Prostate gland (tissue), 2 donors: ENCODE measurements at regions not wholly inside any gene's neighbourhood (a gene's known extent, or its start where the extent isn't known, plus 50 kb on each side); places are given as distances from the start of the nearest gene placed in this dataset.

Source experiments
- DNase-seq: peaks from one replicate; pipeline ENCODE4 v3.0.0-alpha.2; 2019; ENCODE audit warnings: low spot score
- H3K27ac ChIP-seq, 2 donors: fragments of 200-600 bp; sonication (generic); 2 replicates each; pipeline ENCODE4 v1.5.1; 2017 to 2019
- H3K27me3 ChIP-seq: fragments of 200-600 bp; sonication (generic); replicated peaks from 2 replicates; pipeline ENCODE4 v1.5.1; 2019; ENCODE audit not compliant: insufficient read depth
- H3K36me3 ChIP-seq, 2 donors: fragments of 200-600 bp; sonication (generic); 1 replicate in 1 of 2; 2 replicates in 1 of 2; pipeline versions ENCODE4 v1.5.1 to v1.8.1; 2017 to 2019
- H3K4me1 ChIP-seq: fragments of 200-600 bp; sonication (generic); replicated peaks from 2 replicates; pipeline ENCODE4 v1.5.1; 2019
- H3K4me3 ChIP-seq, 2 donors: fragments of 200-600 bp; sonication (generic); 2 replicates each; pipeline ENCODE4 v1.5.1; 2017 to 2019
- H3K9me3 ChIP-seq: fragments of 200-600 bp; sonication (generic); 2 replicates; pipeline ENCODE4 v1.5.1; 2017
- CTCF ChIP-seq, 4 experiments: fragments of 200-600 bp in 2 of 4; fragments of 450-650 bp in 2 of 4; sonication (generic) in 2 of 4; IDR thresholded peaks; 1 replicate in 3 of 4; 2 replicates in 1 of 4; pipeline ENCODE4 v1.5.1; 2016 to 2019; ENCODE audit warnings: antibody characterized with exemption in 4 of 4, mild to moderate bottlenecking in 2 of 4, moderate library complexity in 2 of 4
- POLR2A ChIP-seq: fragments of 450-650 bp; IDR thresholded peaks from one replicate; pipeline ENCODE4 v1.6.1; 2016; ENCODE audit warnings: antibody characterized with exemption, mild to moderate bottlenecking
- POLR2AphosphoS5 ChIP-seq: sonication (generic); formaldehyde crosslinking; IDR thresholded peaks from one replicate; pipeline ENCODE4 v1.6.1; 2017; ENCODE audit warnings: antibody characterized with exemption
- WGBS: methylation state at CpG from one replicate; pipeline ENCODE4 v1.1.5; 2018; 5-methylcytosine and 5-hydroxymethylcytosine counted together
- intact Hi-C: fragments of 100-400 bp; cut with DNase I; formaldehyde crosslinking; loops from one replicate; pipeline ENCODE4 v1.14.2; 2022

- no peak overlapping the region for H3K4me3 ChIP-seq
- no peaks in the 10 kb centered on the region for H3K27me3 ChIP-seq
- DNase-seq = no peak
- TF ChIP-seq POLR2AphosphoS5 (no peak), CTCF (IDR thresholded peaks at IDR 0.05) (no peak), POLR2A (no peak)
- no peaks in the 10 kb centered on the region for H3K4me1 ChIP-seq
- H3K27ac ChIP-seq = no peak overlapping the region
- no peaks in the 10 kb centered on the region for H3K9me3 ChIP-seq
- H3K36me3 ChIP-seq = no peaks in the 10 kb centered on the region
- intact Hi-C loops = no loop called here
- 64% methylated on average over 3 of the region's 3 CpGs for WGBS
Observed at GRCh38 chr2:14235667-14236066, 396.9 kb upstream of the LRATD1 start.

- H3K9me3 ChIP-seq = no peaks in the 10 kb centered on the region
- H3K27ac ChIP-seq = no peak overlapping the region
- WGBS = 88% methylated on average over 1 of the region's 1 CpG
- TF ChIP-seq CTCF (IDR thresholded peaks at IDR 0.05) (no peak), POLR2AphosphoS5 (no peak), POLR2A (no peak)
- intact Hi-C loops = no loop called here
- DNase-seq = no peak
- no peaks in the 10 kb centered on the region for H3K27me3 ChIP-seq
- no peak overlapping the region for H3K4me3 ChIP-seq
- H3K4me1 ChIP-seq = no peaks in the 10 kb centered on the region
- no peaks in the 10 kb centered on the region for H3K36me3 ChIP-seq
Observed at GRCh38 chr2:14237902-14238301, 394.6 kb upstream of the LRATD1 start.

DNA sequence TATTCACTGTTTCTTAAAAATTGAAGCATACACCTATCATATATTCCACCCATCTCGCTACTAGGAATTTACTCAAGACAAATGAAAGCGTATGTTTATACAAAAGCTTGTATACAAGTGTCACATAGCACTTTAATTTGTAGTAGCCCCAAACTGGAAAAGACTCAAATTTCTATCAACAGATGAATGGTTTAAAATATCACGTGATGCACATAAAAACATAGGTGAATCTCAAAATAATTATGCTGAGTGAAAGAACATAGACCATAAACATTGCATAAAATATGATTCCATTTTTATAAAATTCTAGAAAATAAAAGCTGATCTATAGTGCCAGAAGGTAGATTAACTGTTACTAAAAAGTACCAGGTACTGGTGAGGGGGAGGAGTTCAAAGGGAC, 392.9 kb upstream of the LRATD1 start:
- Histone ChIP-seq H3K4me1 (no peaks in the 10 kb centered on the region), H3K4me3 (no peak overlapping the region), H3K9me3 (no peaks in the 10 kb centered on the region), H3K36me3 (no peaks in the 10 kb centered on the region), H3K27ac (no peak overlapping the region), H3K27me3 (no peaks in the 10 kb centered on the region)
- TF ChIP-seq CTCF (IDR thresholded peaks at IDR 0.05) (no peak), POLR2A (no peak), POLR2AphosphoS5 (no peak)
- WGBS = 89% methylated on average over 3 of the region's 3 CpGs
- intact Hi-C loops = no loop called here
- DNase-seq = no peak

DNA sequence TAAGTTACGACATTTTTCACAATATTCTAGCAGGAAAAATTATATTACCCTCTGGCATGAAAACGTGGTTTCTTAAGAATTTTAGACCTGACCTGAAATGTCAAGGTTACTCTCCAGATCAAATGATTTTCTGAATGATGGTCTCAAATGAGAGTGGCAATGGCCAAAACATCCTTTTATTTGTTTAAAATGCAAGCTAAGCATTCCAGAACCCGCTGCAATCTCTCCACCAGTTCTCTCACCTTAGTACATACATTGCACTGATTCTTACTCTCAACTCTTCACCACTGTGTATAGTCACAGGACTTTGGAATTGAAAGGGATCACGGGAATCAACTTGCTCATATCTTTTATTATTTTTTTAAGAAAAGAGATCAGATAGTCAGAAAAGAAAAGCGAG, 391.6 kb upstream of the LRATD1 start:
- no peak overlapping the region for H3K27ac ChIP-seq
- 61% methylated on average over 5 of the region's 5 CpGs for WGBS
- no peaks in the 10 kb centered on the region for H3K36me3 ChIP-seq
- H3K4me1 ChIP-seq = no peaks in the 10 kb centered on the region
- no peak for DNase-seq
- TF ChIP-seq POLR2A = no peak
- TF ChIP-seq CTCF (IDR thresholded peaks at IDR 0.05) = no peak
- TF ChIP-seq POLR2AphosphoS5 = no peak
- H3K9me3 ChIP-seq = no peaks in the 10 kb centered on the region
- intact Hi-C loops = no loop called here
- H3K4me3 ChIP-seq = no peak overlapping the region
- H3K27me3 ChIP-seq = no peaks in the 10 kb centered on the region

- Histone ChIP-seq H3K4me3 (no peak overlapping the region), H3K4me1 (no peaks in the 10 kb centered on the region), H3K27ac (no peak overlapping the region), H3K9me3 (no peaks in the 10 kb centered on the region), H3K36me3 (no peaks in the 10 kb centered on the region), H3K27me3 (no peaks in the 10 kb centered on the region)
- DNase-seq = no peak
- intact Hi-C loops = no loop called here
- TF ChIP-seq CTCF (IDR thresholded peaks at IDR 0.05) (no peak), POLR2AphosphoS5 (no peak), POLR2A (no peak)
Observed at GRCh38 chr2:14245901-14246300, 386.6 kb upstream of the LRATD1 start.
